OCI-LY1 (cell line): ENCODE measurements at regions not wholly inside any gene's neighbourhood (a gene's known extent, or its start where the extent isn't known, plus 50 kb on each side); places are given as distances from the start of the nearest gene placed in this dataset.

Experiments used
- EZH2 ChIP-seq: fragments of 200-600 bp; sonication (generic), shearing (Covaris generic); IDR thresholded peaks from 2 replicates; pipeline ENCODE4 v1.8.0; 2017; ENCODE audit warnings: borderline replicate concordance, mixed run types, mild to moderate bottlenecking, antibody characterized with exemption, low read length, moderate library complexity, mixed read lengths
- TF ChIP-seq, protein P1 (sequence below): fragments of 200-600 bp; sonication (generic), shearing (Covaris generic); IDR thresholded peaks from 2 replicates; pipeline ENCODE4 v1.5.1; 2017; ENCODE audit warnings: mild to moderate bottlenecking, antibody characterized with exemption, low read length, moderate library complexity, mixed read lengths

DNA sequence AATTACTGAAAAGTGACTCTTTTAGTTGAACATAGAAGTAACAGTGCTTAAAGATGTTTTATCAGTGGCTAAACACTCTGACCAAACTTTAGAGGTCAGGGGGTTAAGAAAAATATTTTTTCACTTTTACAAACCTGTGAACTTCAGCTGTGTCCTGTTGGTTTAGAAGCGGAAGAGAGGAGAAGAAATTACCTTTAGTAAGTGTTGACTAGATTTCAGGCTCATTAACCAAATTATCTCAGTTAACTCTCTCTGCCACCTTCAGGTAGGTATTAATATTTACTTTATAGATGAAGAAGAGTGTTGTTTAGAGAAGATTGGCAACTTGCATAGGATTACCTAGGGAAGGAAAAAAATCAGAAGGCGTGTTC, 151.9 kb upstream of the CMC1 start:
- TF ChIP-seq, protein P1, sequence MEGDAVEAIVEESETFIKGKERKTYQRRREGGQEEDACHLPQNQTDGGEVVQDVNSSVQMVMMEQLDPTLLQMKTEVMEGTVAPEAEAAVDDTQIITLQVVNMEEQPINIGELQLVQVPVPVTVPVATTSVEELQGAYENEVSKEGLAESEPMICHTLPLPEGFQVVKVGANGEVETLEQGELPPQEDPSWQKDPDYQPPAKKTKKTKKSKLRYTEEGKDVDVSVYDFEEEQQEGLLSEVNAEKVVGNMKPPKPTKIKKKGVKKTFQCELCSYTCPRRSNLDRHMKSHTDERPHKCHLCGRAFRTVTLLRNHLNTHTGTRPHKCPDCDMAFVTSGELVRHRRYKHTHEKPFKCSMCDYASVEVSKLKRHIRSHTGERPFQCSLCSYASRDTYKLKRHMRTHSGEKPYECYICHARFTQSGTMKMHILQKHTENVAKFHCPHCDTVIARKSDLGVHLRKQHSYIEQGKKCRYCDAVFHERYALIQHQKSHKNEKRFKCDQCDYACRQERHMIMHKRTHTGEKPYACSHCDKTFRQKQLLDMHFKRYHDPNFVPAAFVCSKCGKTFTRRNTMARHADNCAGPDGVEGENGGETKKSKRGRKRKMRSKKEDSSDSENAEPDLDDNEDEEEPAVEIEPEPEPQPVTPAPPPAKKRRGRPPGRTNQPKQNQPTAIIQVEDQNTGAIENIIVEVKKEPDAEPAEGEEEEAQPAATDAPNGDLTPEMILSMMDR: no peak
- no peak for TF ChIP-seq EZH2
